ENCODE measurements at regions not wholly inside any gene's neighbourhood (a gene's known extent, or its start where the extent isn't known, plus 50 kb on each side); places are given as distances from the start of the nearest gene placed in this dataset.

DNA sequence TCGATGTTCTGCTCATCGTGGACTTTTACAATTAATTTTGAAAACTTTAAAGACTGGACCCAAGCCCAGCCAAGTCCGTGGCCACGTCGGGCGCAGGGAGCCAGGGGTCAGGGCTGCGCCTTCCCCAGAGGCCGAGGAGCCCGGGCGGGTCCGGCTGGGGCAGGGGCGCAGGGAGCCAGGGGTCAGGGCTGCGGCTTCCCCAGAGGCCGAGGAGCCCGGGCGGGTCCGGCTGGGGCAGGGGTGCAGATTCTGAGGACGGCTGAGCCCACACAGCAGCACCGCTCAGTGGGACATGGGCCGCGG lies 75.2 kb downstream of the MICALL2 start:
- ATAC-seq (no peak), DNase-seq (no peak)
- intact Hi-C loops (cut with DNase I, micrococcal nuclease), result no loop called here
